MCF 10A (cell line): ENCODE measurements at regions not wholly inside any gene's neighbourhood (a gene's known extent, or its start where the extent isn't known, plus 50 kb on each side); places are given as distances from the start of the nearest gene placed in this dataset.

Experiments
- BruUV-seq: library from RNA; stranded (reverse); fragments of 400-500 nt; replicated peaks from 2 replicates; lab custom pipeline; 2021; lab: Mats Ljungman, UMichigan
- CTCF ChIA-PET: fragments of 300-600 bp; sonication (Branson Sonifier 250); formaldehyde crosslinking; extraction: SDS; loops from one replicate; lab custom pipeline; 2021; ENCODE audit warnings: antibody characterized with exemption, inconsistent platforms; lab: Yijun Ruan, JAX
- POLR2A ChIA-PET: fragments of 300-600, 350-650 bp; sonication (Branson Sonifier 250); formaldehyde crosslinking; extraction: SDS; loops from one replicate; lab custom pipeline; 2020; ENCODE audit warnings: antibody characterized with exemption, inconsistent platforms; lab: Yijun Ruan, JAX
- DNase-seq: peaks from one replicate; pipeline ENCODE4 v3.0.0-alpha.2; 2018; ENCODE audit not compliant: unreplicated experiment
- H3K27ac Mint-ChIP-seq: one replicate; pipeline ENCODE4 v1.8.0; 2022; ENCODE audit warnings: mild to moderate bottlenecking, low read depth, mixed read lengths; ENCODE audit not compliant: unreplicated experiment
- H3K27me3 Mint-ChIP-seq: one replicate; pipeline ENCODE4 v1.8.0; 2022; ENCODE audit warnings: mixed read lengths; ENCODE audit not compliant: insufficient read depth, unreplicated experiment
- H3K36me3 Mint-ChIP-seq: one replicate; pipeline ENCODE4 v1.8.0; 2022; ENCODE audit warnings: mild to moderate bottlenecking, moderate library complexity, mixed read lengths; ENCODE audit not compliant: insufficient read depth, unreplicated experiment
- H3K4me1 Mint-ChIP-seq: one replicate; pipeline ENCODE4 v1.8.0; 2022; ENCODE audit warnings: mixed read lengths; ENCODE audit not compliant: insufficient read depth, unreplicated experiment
- H3K4me3 Mint-ChIP-seq: one replicate; pipeline ENCODE4 v1.8.0; 2022; ENCODE audit warnings: mild to moderate bottlenecking, moderate library complexity, mixed read lengths; ENCODE audit not compliant: unreplicated experiment
- H3K9me3 Mint-ChIP-seq: one replicate; pipeline ENCODE4 v1.8.0; 2022; ENCODE audit warnings: mixed read lengths; ENCODE audit not compliant: unreplicated experiment
- intact Hi-C: fragments of 100-400 bp; cut with micrococcal nuclease; formaldehyde crosslinking; loops from 2 replicates; pipeline ENCODE4 v1.14.1; 2022
- TF ChIP-seq, protein P1 (sequence below): fragments of 200-600 bp; IDR thresholded peaks from one replicate; pipeline ENCODE4 v1.8.0; 2022; ENCODE audit warnings: antibody characterized with exemption, mild to moderate bottlenecking; ENCODE audit not compliant: unreplicated experiment

DNA sequence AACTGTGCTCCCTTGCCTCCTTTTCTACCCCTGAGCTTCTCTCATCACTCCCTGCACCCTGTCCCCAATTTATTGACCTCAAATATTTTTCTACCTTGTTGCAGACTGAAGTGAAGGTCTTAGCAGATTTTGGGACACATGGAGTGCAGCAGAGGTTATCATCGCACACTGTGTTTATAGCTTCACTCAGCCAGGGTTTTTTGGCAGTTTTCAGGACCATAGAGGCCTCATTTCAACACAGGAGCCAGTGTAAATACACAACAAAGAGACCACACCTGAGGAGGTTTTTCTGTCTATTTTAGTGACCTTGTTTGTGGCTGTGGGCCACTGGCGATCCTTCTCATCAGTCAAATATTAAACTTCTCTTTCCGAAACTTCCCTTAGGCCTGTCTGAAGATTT is 457.1 kb downstream of the SPRY1 start:
- H3K4me1 Mint-ChIP-seq: no peaks in the 10 kb centered on the region
- intact Hi-C loops: no loop called here
- no peaks in the 10 kb centered on the region for H3K36me3 Mint-ChIP-seq
- DNase-seq: no peak
- no TSS peak for BruUV-seq
- no peak overlapping the region for H3K27ac Mint-ChIP-seq
- no peaks in the 10 kb centered on the region for H3K9me3 Mint-ChIP-seq
- TF ChIP-seq, protein P1, sequence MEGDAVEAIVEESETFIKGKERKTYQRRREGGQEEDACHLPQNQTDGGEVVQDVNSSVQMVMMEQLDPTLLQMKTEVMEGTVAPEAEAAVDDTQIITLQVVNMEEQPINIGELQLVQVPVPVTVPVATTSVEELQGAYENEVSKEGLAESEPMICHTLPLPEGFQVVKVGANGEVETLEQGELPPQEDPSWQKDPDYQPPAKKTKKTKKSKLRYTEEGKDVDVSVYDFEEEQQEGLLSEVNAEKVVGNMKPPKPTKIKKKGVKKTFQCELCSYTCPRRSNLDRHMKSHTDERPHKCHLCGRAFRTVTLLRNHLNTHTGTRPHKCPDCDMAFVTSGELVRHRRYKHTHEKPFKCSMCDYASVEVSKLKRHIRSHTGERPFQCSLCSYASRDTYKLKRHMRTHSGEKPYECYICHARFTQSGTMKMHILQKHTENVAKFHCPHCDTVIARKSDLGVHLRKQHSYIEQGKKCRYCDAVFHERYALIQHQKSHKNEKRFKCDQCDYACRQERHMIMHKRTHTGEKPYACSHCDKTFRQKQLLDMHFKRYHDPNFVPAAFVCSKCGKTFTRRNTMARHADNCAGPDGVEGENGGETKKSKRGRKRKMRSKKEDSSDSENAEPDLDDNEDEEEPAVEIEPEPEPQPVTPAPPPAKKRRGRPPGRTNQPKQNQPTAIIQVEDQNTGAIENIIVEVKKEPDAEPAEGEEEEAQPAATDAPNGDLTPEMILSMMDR: no peak
- POLR2A ChIA-PET: no interaction called here
- no peaks in the 10 kb centered on the region for H3K27me3 Mint-ChIP-seq
- CTCF ChIA-PET: no interaction called here
- H3K4me3 Mint-ChIP-seq: no peak overlapping the region

DNA sequence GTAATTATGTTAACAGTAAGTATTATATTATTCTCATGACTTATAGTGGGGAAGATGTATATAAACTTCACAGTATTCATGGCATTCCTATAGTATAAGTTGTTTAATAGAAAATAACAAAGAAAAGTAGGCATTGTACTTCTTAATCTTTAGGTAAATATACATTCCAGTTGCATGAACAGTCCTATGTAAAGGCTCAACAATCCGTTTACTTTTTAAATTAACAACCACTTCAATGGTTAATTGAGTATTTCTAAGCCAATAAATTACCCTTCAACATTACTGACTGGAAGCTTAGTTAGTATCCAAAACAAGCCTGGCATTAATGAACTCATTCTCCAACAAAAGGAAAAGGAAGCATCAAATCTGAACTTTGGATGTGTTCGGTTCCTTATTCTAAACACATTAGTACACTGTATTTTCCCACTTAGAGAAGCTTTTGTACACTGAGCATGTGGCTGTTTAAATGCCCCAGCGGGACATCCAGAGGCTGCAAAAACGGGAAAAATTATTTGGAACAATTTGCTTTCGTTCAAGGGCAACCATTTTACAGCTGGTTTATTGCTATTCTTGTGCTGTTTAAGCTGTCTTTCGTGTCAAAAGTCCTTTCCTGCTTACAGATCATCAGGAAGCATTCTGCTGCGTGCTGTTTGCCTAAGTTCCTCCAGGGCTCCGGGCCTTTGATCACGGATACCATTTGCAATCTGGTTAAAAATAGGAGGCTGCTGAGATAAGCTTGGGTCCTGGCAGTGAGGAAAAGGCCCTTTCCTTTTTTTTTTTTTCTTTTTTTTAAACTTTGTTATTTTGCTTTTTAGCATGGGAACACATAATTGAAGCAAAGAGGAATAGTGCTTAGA is 460.3 kb downstream of the SPRY1 start:
- no peak overlapping the region for H3K4me3 Mint-ChIP-seq
- no peaks in the 10 kb centered on the region for H3K36me3 Mint-ChIP-seq
- BruUV-seq: no TSS peak
- no peak overlapping the region for H3K27ac Mint-ChIP-seq
- CTCF ChIA-PET: interaction anchor here (0.7 kb wide), 1 partner anchor 84 kb away, joined by 3 read pairs; no protein-coding TSS in a partner anchor
- TF ChIP-seq, protein P1: no peak
- H3K9me3 Mint-ChIP-seq: no peaks in the 10 kb centered on the region
- H3K4me1 Mint-ChIP-seq: no peaks in the 10 kb centered on the region
- POLR2A ChIA-PET: interaction anchor here (0.6 kb wide), 2 partner anchors 81 to 119 kb away, joined by 3 to 4 read pairs; no protein-coding TSS in a partner anchor
- DNase-seq: no peak
- intact Hi-C loops: no loop called here
- H3K27me3 Mint-ChIP-seq: no peaks in the 10 kb centered on the region

DNA sequence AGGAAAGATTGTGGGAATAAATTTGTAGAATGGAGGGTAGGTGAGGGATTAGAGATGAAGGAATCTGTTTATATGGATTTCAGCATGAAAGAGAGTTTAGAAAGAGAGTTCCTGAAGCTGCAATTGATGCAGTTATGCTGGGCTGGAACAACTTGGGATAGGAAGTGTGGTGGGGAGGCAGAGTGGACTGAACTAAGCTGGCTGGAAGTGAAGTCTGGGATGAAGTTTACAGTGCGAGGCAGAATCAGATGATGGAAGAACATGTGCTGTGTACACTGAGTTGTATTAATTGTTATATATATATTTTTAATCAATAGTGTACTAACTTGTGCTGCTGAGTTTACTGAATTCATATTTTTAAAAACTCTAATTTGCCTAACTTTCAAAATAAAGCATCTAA is 461.9 kb downstream of the SPRY1 start:
- POLR2A ChIA-PET: no interaction called here
- CTCF ChIA-PET: no interaction called here
- H3K9me3 Mint-ChIP-seq: no peaks in the 10 kb centered on the region

DNA sequence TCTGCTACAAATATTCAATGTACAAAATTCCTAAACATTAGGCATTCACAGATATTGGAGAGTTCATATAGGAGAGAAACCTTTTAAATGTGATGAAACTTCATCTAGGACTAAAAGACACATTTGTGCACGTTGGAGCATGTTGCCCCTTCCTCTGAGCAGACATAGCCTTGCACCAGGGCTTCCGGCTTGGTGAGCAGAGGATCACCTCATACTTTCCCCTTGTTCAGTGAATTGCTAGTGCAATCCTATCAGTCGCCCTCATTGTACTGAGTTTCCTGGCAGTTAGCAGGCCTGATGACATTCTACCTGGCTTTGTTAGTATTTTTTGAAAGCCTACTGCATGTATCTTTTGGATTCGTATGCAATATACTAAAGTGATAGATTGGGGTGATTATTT is 466.2 kb downstream of the SPRY1 start:
- Mint-ChIP-seq H3K4me1 (no peaks in the 10 kb centered on the region), H3K4me3 (no peak overlapping the region), H3K36me3 (peaks cover 6% of the 10 kb centered on the region), H3K27ac (no peak overlapping the region), H3K9me3 (no peaks in the 10 kb centered on the region), H3K27me3 (no peaks in the 10 kb centered on the region)
- no TSS peak for BruUV-seq
- no peak for DNase-seq
- TF ChIP-seq, protein P1: no peak
- ChIA-PET POLR2A (no interaction called here), CTCF (no interaction called here)
- intact Hi-C loops: no loop called here

More for the DNA sequence above, 461.9 kb downstream of the SPRY1 start:
- DNase-seq: no peak
- intact Hi-C loops: no loop called here
- TF ChIP-seq, protein P1: no peak
- Mint-ChIP-seq H3K4me3 (no peak overlapping the region), H3K27me3 (no peaks in the 10 kb centered on the region), H3K36me3 (no peaks in the 10 kb centered on the region), H3K4me1 (no peaks in the 10 kb centered on the region), H3K27ac (no peak overlapping the region)
- BruUV-seq: no TSS peak
